A673 (cell line): ENCODE measurements at regions not wholly inside any gene's neighbourhood (a gene's known extent, or its start where the extent isn't known, plus 50 kb on each side); places are given as distances from the start of the nearest gene placed in this dataset.

Experiments used
- BruUV-seq: library from RNA; stranded (reverse); fragments of 400-500 nt; replicated peaks from 2 replicates; lab custom pipeline; 2021; lab: Mats Ljungman, UMichigan
- CTCF ChIA-PET: fragments of 300-600 bp; sonication (Branson Sonifier 250); formaldehyde crosslinking; loops from one replicate; lab custom pipeline; 2022; ENCODE audit warnings: antibody characterized with exemption; lab: Charles Lee
- POLR2A ChIA-PET: fragments of 300-600 bp; sonication (Branson Sonifier 250); formaldehyde crosslinking; loops from one replicate; lab custom pipeline; 2022; ENCODE audit warnings: antibody characterized with exemption; ENCODE audit not compliant: low non-redundant PET; lab: Charles Lee
- DNase-seq: peaks from one replicate; pipeline ENCODE4 v3.0.0-alpha.2; 2015; ENCODE audit warnings: low spot score
- H3K27ac ChIP-seq: fragments of 200-600 bp; sonication (generic); 2 replicates; pipeline ENCODE4 v1.5.1; 2016; ENCODE audit warnings: mixed run types, low read depth, mild to moderate bottlenecking, mixed read lengths, antibody characterized with exemption, low read length; ENCODE audit not compliant: poor library complexity, severe bottlenecking
- H3K27me3 ChIP-seq: fragments of 200-600 bp; sonication (generic); replicated peaks from 2 replicates; pipeline ENCODE4 v1.6.1; 2017; ENCODE audit warnings: mixed run types, low read depth, mild to moderate bottlenecking, mixed read lengths, antibody characterized with exemption, low read length; ENCODE audit not compliant: insufficient read depth, poor library complexity
- H3K36me3 ChIP-seq: fragments of 200-600 bp; sonication (generic); 2 replicates; pipeline ENCODE4 v1.6.1; 2016; ENCODE audit warnings: mixed run types, mild to moderate bottlenecking, mixed read lengths, antibody characterized with exemption, low read length; ENCODE audit not compliant: insufficient read depth, poor library complexity, severe bottlenecking
- H3K4me1 ChIP-seq: fragments of 200-600 bp; sonication (generic); 2 replicates; pipeline ENCODE4 v1.6.1; 2017; ENCODE audit warnings: mixed run types, mild to moderate bottlenecking, mixed read lengths, antibody characterized with exemption, low read length; ENCODE audit not compliant: insufficient read depth, poor library complexity, severe bottlenecking
- H3K4me3 ChIP-seq: fragments of 200-600 bp; sonication (generic); 2 replicates; pipeline ENCODE4 v1.5.1; 2016; ENCODE audit warnings: low read depth, mixed run types, mild to moderate bottlenecking, mixed read lengths, low read length; ENCODE audit not compliant: poor library complexity, severe bottlenecking
- H3K9me3 ChIP-seq: fragments of 200-600 bp; sonication (generic); 2 replicates; pipeline ENCODE4 v1.6.1; 2016; ENCODE audit warnings: mixed run types, low read depth, mild to moderate bottlenecking, mixed read lengths, antibody characterized with exemption, low read length; ENCODE audit not compliant: poor library complexity, severe bottlenecking
- EZH2 ChIP-seq: fragments of 200-600 bp; sonication (generic); IDR thresholded peaks from 2 replicates; pipeline ENCODE4 v1.6.1; 2017; ENCODE audit warnings: borderline replicate concordance, low read depth, mild to moderate bottlenecking, mixed read lengths, antibody characterized with exemption, low read length; ENCODE audit not compliant: poor library complexity, severe bottlenecking
- intact Hi-C: fragments of 100-400 bp; cut with micrococcal nuclease; formaldehyde crosslinking; loops from one replicate; pipeline ENCODE4 v1.10.0; 2022; ENCODE audit not compliant: unreplicated experiment
- TF ChIP-seq, protein P1 (sequence below): fragments of 300-800, 200-600 bp; sonication (generic); conservative IDR thresholded peaks from 2 replicates; pipeline ENCODE4 v1.5.1; 2017; ENCODE audit warnings: low read depth, mild to moderate bottlenecking, antibody characterized with exemption, low read length, moderate library complexity, mixed read lengths

DNA sequence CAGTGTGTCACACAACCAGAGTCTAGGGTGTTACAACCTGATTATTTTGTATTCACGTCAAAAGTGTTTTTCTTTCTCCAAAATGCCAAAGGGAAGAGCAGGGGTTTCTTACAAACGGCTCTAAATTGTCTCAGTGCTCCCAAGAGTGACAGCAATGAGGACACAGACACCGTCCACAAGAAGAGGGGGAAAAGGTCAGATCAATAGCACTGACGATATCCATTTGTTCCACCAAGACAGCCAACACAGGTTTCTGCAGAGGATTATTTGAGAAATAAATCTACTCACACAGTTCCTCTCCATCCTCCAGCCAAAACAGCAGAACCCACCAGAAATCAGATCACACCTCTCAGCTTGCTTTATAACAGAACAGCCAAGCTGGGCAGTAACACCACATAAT, 193.9 kb downstream of the SEC16B start:
- ChIA-PET CTCF (no interaction called here), POLR2A (no interaction called here)
- Histone ChIP-seq H3K27me3 (no peaks in the 10 kb centered on the region), H3K9me3 (peaks cover 19% of the 10 kb centered on the region), H3K27ac (no peak overlapping the region), H3K4me1 (peaks cover 32% of the 10 kb centered on the region), H3K36me3 (no peaks in the 10 kb centered on the region), H3K4me3 (no peak overlapping the region)
- no peak for TF ChIP-seq EZH2
- TF ChIP-seq, protein P1, sequence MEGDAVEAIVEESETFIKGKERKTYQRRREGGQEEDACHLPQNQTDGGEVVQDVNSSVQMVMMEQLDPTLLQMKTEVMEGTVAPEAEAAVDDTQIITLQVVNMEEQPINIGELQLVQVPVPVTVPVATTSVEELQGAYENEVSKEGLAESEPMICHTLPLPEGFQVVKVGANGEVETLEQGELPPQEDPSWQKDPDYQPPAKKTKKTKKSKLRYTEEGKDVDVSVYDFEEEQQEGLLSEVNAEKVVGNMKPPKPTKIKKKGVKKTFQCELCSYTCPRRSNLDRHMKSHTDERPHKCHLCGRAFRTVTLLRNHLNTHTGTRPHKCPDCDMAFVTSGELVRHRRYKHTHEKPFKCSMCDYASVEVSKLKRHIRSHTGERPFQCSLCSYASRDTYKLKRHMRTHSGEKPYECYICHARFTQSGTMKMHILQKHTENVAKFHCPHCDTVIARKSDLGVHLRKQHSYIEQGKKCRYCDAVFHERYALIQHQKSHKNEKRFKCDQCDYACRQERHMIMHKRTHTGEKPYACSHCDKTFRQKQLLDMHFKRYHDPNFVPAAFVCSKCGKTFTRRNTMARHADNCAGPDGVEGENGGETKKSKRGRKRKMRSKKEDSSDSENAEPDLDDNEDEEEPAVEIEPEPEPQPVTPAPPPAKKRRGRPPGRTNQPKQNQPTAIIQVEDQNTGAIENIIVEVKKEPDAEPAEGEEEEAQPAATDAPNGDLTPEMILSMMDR, result no peak
- DNase-seq, result no peak
- BruUV-seq, result no TSS peak
- intact Hi-C loops, result no loop called here

DNA sequence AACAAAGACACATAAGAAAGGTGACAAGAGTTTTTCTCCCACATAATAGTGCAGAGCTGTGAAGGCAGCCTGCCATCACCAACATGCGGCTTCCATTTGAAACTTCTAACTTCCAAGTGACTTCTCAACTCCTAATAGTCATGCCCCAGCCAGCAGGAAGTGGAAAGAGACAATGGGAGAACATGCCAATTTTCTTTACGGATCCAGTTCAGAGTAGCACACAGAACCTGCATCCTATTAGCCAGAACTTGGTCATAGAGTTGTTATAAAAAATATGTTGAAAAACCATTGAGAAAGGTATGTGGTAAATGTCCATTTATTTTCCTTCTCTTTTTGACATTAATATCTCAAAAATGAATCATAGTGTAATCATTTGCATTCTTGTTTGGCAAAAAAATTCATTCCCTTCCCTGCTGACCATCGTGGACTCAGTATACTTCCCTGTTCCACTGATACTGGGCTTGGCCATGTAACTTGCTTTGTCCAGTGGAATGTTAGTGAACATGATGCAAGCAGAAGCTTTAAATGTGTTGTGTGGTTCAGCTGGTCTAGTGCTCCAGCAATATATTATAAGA, 197.4 kb downstream of the SEC16B start:
- no TSS peak for BruUV-seq
- POLR2A ChIA-PET, result no interaction called here
- TF ChIP-seq EZH2, result no peak
- TF ChIP-seq, protein P1, result no peak
- Histone ChIP-seq H3K4me3 (no peak overlapping the region), H3K4me1 (no peaks in the 10 kb centered on the region), H3K36me3 (no peaks in the 10 kb centered on the region), H3K27ac (no peak overlapping the region), H3K9me3 (peaks cover 19% of the 10 kb centered on the region), H3K27me3 (no peaks in the 10 kb centered on the region)
- intact Hi-C loops, result no loop called here
- DNase-seq, result no peak
- CTCF ChIA-PET, result no interaction called here

DNA sequence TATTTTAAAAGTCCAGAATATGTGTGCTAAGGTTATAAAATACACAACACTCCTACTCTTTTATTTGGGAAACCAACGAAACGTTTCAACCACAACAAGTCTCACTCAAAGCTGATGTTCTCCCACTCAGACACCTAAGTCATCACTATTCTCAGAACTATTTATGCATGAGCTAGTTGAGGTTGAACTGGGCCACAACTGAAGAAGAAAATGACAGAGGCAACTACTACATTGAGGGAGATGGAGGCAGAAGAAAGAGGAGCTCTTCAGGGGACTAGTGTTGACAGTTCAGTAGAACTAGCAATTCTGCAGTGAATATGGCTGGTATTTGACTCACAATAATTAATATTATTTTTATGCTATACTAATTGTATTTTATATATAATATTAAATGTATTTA, 198.2 kb downstream of the SEC16B start:
- TF ChIP-seq, protein P1, result no peak
- no peak for TF ChIP-seq EZH2
- Histone ChIP-seq H3K4me3 (no peak overlapping the region), H3K36me3 (no peaks in the 10 kb centered on the region), H3K9me3 (peaks cover 19% of the 10 kb centered on the region), H3K27ac (no peak overlapping the region), H3K4me1 (no peaks in the 10 kb centered on the region), H3K27me3 (no peaks in the 10 kb centered on the region)
- DNase-seq, result no peak
- intact Hi-C loops, result no loop called here
- CTCF ChIA-PET, result no interaction called here
- BruUV-seq, result no TSS peak
- POLR2A ChIA-PET, result no interaction called here
